ENCODE measurements at regions not wholly inside any gene's neighbourhood (a gene's known extent, or its start where the extent isn't known, plus 50 kb on each side); places are given as distances from the start of the nearest gene placed in this dataset.

DNA sequence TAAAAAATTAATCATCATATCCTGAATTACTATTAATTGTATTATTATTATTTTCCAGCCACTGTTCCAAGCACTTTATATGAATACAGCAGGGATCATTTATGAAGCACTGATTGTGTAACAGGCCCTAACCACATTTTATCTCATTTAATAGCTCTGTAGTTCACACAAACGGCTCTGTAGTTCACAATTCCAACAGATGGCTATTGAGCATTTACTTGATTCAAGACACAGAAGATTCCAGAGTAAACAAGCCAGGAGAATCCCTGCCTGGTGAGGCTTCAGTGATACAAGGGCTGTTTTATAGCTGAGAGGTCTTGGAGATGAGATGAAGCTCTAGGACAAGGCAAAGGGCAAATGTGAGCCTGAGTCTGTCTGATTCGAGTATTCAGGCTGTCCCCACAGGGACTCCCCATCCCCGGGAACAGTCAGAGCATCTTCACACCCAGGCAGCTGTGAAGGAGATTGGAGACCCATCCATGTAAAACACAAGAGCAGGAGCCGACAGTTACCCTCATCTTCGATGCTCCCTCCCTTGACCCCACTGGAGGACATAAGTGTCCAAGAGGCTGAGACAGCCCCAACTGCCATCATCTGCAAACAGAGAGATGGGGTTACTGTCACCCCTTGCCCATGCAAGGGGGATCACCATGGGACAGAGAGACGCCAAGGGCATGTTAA lies 222.5 kb downstream of the MN1 start:
- H3K4me3 ChIP-seq, result no peak overlapping the region
- no peak overlapping the region for H3K27ac ChIP-seq
- TF ChIP-seq POLR2AphosphoS5 (IDR thresholded peaks at IDR 0.05), result no peak
- TF ChIP-seq POLR2A (IDR thresholded peaks at IDR 0.05), result no peak
- TF ChIP-seq, protein P1, sequence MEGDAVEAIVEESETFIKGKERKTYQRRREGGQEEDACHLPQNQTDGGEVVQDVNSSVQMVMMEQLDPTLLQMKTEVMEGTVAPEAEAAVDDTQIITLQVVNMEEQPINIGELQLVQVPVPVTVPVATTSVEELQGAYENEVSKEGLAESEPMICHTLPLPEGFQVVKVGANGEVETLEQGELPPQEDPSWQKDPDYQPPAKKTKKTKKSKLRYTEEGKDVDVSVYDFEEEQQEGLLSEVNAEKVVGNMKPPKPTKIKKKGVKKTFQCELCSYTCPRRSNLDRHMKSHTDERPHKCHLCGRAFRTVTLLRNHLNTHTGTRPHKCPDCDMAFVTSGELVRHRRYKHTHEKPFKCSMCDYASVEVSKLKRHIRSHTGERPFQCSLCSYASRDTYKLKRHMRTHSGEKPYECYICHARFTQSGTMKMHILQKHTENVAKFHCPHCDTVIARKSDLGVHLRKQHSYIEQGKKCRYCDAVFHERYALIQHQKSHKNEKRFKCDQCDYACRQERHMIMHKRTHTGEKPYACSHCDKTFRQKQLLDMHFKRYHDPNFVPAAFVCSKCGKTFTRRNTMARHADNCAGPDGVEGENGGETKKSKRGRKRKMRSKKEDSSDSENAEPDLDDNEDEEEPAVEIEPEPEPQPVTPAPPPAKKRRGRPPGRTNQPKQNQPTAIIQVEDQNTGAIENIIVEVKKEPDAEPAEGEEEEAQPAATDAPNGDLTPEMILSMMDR (IDR thresholded peaks at IDR 0.05), result no peak
- TF ChIP-seq EP300 (IDR thresholded peaks at IDR 0.05), result no peak
- no peaks in the 10 kb centered on the region for H3K36me3 ChIP-seq
- WGBS, result 73% methylated on average over 3 of the region's 6 CpGs
- H3K27me3 ChIP-seq, result peaks cover 14% of the 10 kb centered on the region
- peaks cover 16% of the 10 kb centered on the region for H3K4me1 ChIP-seq
- no peaks in the 10 kb centered on the region for H3K9me3 ChIP-seq
- DNase-seq (ENCODE audit: low spot score in 2 of 2), result no peak

DNA sequence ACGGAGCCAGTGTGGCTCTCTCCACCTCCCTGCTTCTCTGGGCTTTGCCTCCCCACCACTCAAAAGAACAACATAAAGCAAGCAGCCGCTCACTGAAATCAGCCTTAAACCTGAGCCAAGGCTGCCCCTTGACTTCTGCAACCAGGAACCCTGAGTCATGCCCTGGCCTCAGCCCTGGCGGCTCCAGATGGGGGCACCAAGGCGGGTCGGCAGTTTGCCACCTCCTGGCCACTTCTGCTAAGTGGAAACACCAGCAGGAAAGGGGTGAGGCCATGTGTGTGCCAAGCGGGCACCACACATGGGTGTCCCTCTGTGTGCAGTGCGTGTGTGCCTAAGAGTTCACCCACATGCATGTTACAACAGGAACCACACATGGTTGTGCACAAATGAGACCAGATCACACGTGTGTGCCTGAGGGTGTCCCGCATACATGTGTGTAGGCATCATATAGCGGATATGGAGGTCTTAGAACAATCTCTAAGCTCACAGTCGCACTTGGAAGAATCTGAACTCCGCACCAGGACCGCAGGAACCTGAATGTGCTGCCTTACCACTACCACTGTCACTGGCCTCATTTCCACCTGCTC lies 221.2 kb downstream of the MN1 start:
- 70% methylated on average over 7 of the region's 13 CpGs for WGBS
- Histone ChIP-seq H3K36me3 (no peaks in the 10 kb centered on the region), H3K27me3 (peaks cover 5% of the 10 kb centered on the region), H3K27ac (no peak overlapping the region), H3K4me3 (no peak overlapping the region), H3K4me1 (peaks cover 17% of the 10 kb centered on the region), H3K9me3 (no peaks in the 10 kb centered on the region)
- TF ChIP-seq EP300 (IDR thresholded peaks at IDR 0.05), result no peak
- TF ChIP-seq POLR2A (IDR thresholded peaks at IDR 0.05), result no peak
- TF ChIP-seq, protein P1 (IDR thresholded peaks at IDR 0.05), result no peak
- TF ChIP-seq POLR2AphosphoS5 (IDR thresholded peaks at IDR 0.05), result no peak
- no peak for DNase-seq (ENCODE audit: low spot score in 2 of 2)

DNA sequence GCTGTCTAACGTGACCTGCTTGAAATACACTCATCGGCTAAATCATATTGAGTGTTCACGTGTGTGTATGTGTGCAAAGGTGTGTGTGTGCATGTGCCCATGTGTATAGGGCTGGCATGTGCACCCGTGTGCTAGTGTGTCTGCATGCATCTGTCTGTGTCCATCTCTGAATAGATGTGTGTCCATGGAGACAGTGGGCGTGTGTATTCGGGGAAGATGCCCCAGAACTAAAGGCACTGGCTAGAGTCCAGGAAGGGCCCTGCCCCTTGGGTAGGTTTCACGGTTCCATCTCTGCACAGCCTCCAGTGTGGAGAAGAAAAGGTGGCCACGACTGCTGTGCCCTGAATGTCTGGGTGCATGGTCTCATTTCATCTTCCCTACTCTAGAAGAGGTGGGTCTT lies 220.3 kb downstream of the MN1 start:
- Histone ChIP-seq H3K27me3 (peaks cover 5% of the 10 kb centered on the region), H3K36me3 (no peaks in the 10 kb centered on the region), H3K9me3 (no peaks in the 10 kb centered on the region), H3K27ac (no peak overlapping the region), H3K4me1 (peaks cover 17% of the 10 kb centered on the region), H3K4me3 (no peak overlapping the region)
- TF ChIP-seq, protein P1 (IDR thresholded peaks at IDR 0.05), result no peak
- DNase-seq (ENCODE audit: low spot score in 2 of 2), result no peak
- WGBS, result 79% methylated on average over 8 of the region's 8 CpGs

DNA sequence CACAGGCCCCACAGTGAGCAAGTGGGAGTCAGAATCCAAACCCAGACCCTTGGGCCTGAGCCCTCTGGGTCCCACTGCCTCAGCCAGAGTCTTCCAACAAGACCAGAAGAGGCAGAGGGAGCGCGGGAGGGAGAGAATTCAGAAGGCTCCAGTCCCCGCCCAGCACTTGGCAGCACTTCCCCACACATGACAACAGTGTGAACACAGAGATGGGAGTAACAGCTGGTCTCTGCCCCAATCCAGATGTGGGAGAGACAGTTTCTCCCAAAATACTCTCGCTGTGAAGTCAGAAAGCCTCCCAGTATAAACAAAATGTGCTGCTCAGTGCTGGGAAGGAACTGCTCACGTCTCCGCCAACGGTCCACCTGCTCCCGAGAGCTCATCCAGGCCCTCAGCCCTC lies 219.9 kb downstream of the MN1 start:
- DNase-seq (ENCODE audit: low spot score in 2 of 2), result peak; percentile 82 to 92
- no peak overlapping the region for H3K4me3 ChIP-seq
- TF ChIP-seq POLR2AphosphoS5 (IDR thresholded peaks at IDR 0.05), result no peak
- TF ChIP-seq POLR2A (IDR thresholded peaks at IDR 0.05), result no peak
- TF ChIP-seq EP300 (IDR thresholded peaks at IDR 0.05), result no peak
- TF ChIP-seq, protein P1 (IDR thresholded peaks at IDR 0.05), result no peak
- no peak overlapping the region for H3K27ac ChIP-seq
- peaks cover 17% of the 10 kb centered on the region for H3K4me1 ChIP-seq
- no peaks in the 10 kb centered on the region for H3K36me3 ChIP-seq
- 52% methylated on average over 5 of the region's 8 CpGs for WGBS
- no peaks in the 10 kb centered on the region for H3K9me3 ChIP-seq
- peaks cover 5% of the 10 kb centered on the region for H3K27me3 ChIP-seq

DNA sequence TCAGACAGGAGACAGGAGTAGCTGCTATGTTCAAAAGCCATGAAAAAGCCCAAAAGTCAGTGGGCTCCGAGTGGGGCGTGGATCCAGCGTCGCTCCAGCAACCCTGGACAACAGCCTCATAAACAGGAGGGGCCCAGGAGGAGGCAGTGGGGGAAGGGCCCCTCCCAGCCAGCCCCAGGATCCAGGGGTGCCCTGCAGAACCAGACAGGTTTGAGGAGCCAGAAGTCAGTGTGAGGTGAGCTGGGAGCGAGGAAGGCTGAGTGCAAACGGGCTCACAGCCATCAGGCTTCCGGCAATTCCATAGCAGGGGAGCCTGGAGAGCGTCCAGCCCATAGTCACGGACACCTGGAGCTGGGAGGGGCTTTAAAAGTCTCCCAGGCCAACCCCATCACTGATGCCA lies 217.7 kb downstream of the MN1 start:
- TF ChIP-seq POLR2A (IDR thresholded peaks at IDR 0.05) (no peak), EP300 (IDR thresholded peaks at IDR 0.05) (no peak), POLR2AphosphoS5 (IDR thresholded peaks at IDR 0.05) (no peak)
- TF ChIP-seq, protein P1 (IDR thresholded peaks at IDR 0.05), result no peak
- H3K36me3 ChIP-seq, result no peaks in the 10 kb centered on the region
- no peaks in the 10 kb centered on the region for H3K9me3 ChIP-seq
- no peak overlapping the region for H3K27ac ChIP-seq
- peaks cover 14% of the 10 kb centered on the region for H3K4me1 ChIP-seq
- DNase-seq (ENCODE audit: low spot score in 2 of 2), result no peak
- peaks cover 4% of the 10 kb centered on the region for H3K27me3 ChIP-seq
- H3K4me3 ChIP-seq, result no peak overlapping the region
- WGBS, result 66% methylated on average over 6 of the region's 9 CpGs

All from suprapubic skin (tissue), 4 donors.